PC-3 (cell line): ENCODE measurements at regions not wholly inside any gene's neighbourhood (a gene's known extent, or its start where the extent isn't known, plus 50 kb on each side); places are given as distances from the start of the nearest gene placed in this dataset.

Experiments used
- ATAC-seq: fragments of 200-7000 bp; cut with Tn5 transposase; 2 replicates; pipeline ENCODE4 v1.9.1; 2020; ENCODE audit warnings: mild to moderate bottlenecking, moderate library complexity
- BruUV-seq: library from RNA; stranded (reverse); fragments of 400-500 nt; replicated peaks from 2 replicates; lab custom pipeline; 2021; lab: Mats Ljungman, UMichigan
- CTCF ChIA-PET: fragments of 300-600 bp; sonication (Branson Sonifier 250); formaldehyde crosslinking; loops from one replicate; lab custom pipeline; 2022; ENCODE audit warnings: antibody characterized with exemption; lab: Charles Lee
- POLR2A ChIA-PET: fragments of 300-600 bp; sonication (Branson Sonifier 250); formaldehyde crosslinking; loops from one replicate; lab custom pipeline; 2022; ENCODE audit warnings: antibody characterized with exemption; ENCODE audit not compliant: unreplicated experiment; lab: Charles Lee
- DNase-seq: peaks from one replicate; pipeline ENCODE4 v3.0.0-alpha.2; 2015
- H2AFZ ChIP-seq: fragments of 300-600 bp; sonication (generic); 2 replicates; pipeline ENCODE4 v1.6.0; 2016; ENCODE audit warnings: antibody characterized with exemption, low read length
- H3F3A ChIP-seq: fragments of 300-600 bp; sonication (generic); one replicate; pipeline ENCODE4 v1.6.0; 2017; ENCODE audit warnings: antibody characterized with exemption, low read length, control low read depth, mild to moderate bottlenecking; ENCODE audit not compliant: unreplicated experiment
- H3K27ac ChIP-seq: fragments of 300-600 bp; sonication (generic); 2 replicates; pipeline ENCODE4 v1.5.1; 2016; ENCODE audit warnings: mild to moderate bottlenecking, low read length
- H3K27me3 ChIP-seq: fragments of 300-600 bp; sonication (generic); 2 replicates; pipeline ENCODE4 v1.6.1; 2016; ENCODE audit warnings: low read length, mixed read lengths
- H3K36me3 ChIP-seq: fragments of 300-600 bp; sonication (generic); 2 replicates; pipeline ENCODE4 v1.6.1; 2016; ENCODE audit warnings: low read depth, mixed run types, low read length, mixed read lengths
- H3K4me1 ChIP-seq: fragments of 300-600 bp; sonication (generic); 2 replicates; pipeline ENCODE4 v1.5.1; 2016; ENCODE audit warnings: low read length; ENCODE audit not compliant: insufficient read depth
- H3K4me2 ChIP-seq: fragments of 300-600 bp; sonication (generic); 2 replicates; pipeline ENCODE4 v1.6.0; 2016; ENCODE audit warnings: low read length
- H3K4me3 ChIP-seq: fragments of 300-600 bp; sonication (generic); 2 replicates; pipeline ENCODE4 v1.5.1; 2016; ENCODE audit warnings: mild to moderate bottlenecking, low read length, mixed read lengths
- H3K79me2 ChIP-seq: fragments of 300-600 bp; sonication (generic); 2 replicates; pipeline ENCODE4 v1.6.1; 2017; ENCODE audit warnings: low read length, mixed read lengths
- H3K9ac ChIP-seq: fragments of 300-600 bp; sonication (generic); 2 replicates; pipeline ENCODE4 v1.6.0; 2016; ENCODE audit warnings: mild to moderate bottlenecking, low read length
- H3K9me2 ChIP-seq: fragments of 300-600 bp; sonication (generic); replicated peaks from 2 replicates; pipeline ENCODE4 v1.6.1; 2016; ENCODE audit warnings: mixed run types, low read length, mixed read lengths
- H3K9me3 ChIP-seq: fragments of 300-600 bp; sonication (generic); 2 replicates; pipeline ENCODE4 v1.6.1; 2016; ENCODE audit warnings: low read length, mixed read lengths
- H4K20me1 ChIP-seq: fragments of 300-600 bp; sonication (generic); 2 replicates; pipeline ENCODE4 v1.6.1; 2016; ENCODE audit warnings: low read length, mixed read lengths
- CTCF ChIP-seq: fragments of 300-600 bp; sonication (generic); conservative IDR thresholded peaks from 2 replicates; pipeline ENCODE4 v1.5.1; 2017; ENCODE audit warnings: antibody characterized with exemption, low read depth, mild to moderate bottlenecking, low read length
- EZH2 ChIP-seq: fragments of 300-600 bp; sonication (generic); IDR thresholded peaks from one replicate; pipeline ENCODE4 v1.6.1; 2017; ENCODE audit warnings: antibody characterized with exemption, mild to moderate bottlenecking, low read length; ENCODE audit not compliant: unreplicated experiment
- EZH2phosphoT487 ChIP-seq: fragments of 300-600 bp; sonication (generic); IDR thresholded peaks from 2 replicates; pipeline ENCODE4 v1.6.1; 2018; ENCODE audit warnings: mild to moderate bottlenecking, antibody characterized with exemption, low read length, borderline replicate concordance
- intact Hi-C: fragments of 100-400 bp; cut with micrococcal nuclease; formaldehyde crosslinking; loops from 2 replicates; pipeline ENCODE4 v1.9.0; 2023

- Histone ChIP-seq H3K4me1 (no peaks in the 10 kb centered on the region), H3K27ac (no peak overlapping the region), H3K4me3 (no peak overlapping the region), H4K20me1 (no peaks in the 10 kb centered on the region), H3K79me2 (no peaks in the 10 kb centered on the region), H3F3A (no peaks in the 10 kb centered on the region), H3K36me3 (no peaks in the 10 kb centered on the region), H3K9ac (no peak overlapping the region), H3K9me3 (no peaks in the 10 kb centered on the region), H3K4me2 (no peak overlapping the region), H3K9me2 (no peaks in the 10 kb centered on the region), H3K27me3 (no peaks in the 10 kb centered on the region), H2AFZ (no peak overlapping the region)
- ChIA-PET CTCF (no interaction called here), POLR2A (no interaction called here)
- TF ChIP-seq EZH2: no peak
- TF ChIP-seq CTCF: no peak
- TF ChIP-seq EZH2phosphoT487: no peak
- no TSS peak for BruUV-seq
- DNase-seq: no peak
- ATAC-seq: no peak
- intact Hi-C loops: no loop called here
Observed at GRCh38 chr12:73301530-73301929, 1029.4 kb downstream of the TRHDE start.

GRCh38 chr12:73307260-73307659 is 1035.1 kb downstream of the TRHDE start:
- no peak overlapping the region for H3K27ac ChIP-seq
- ChIA-PET POLR2A (no interaction called here), CTCF (no interaction called here)
- H3K4me2 ChIP-seq: no peak overlapping the region
- H3F3A ChIP-seq: no peaks in the 10 kb centered on the region
- no peaks in the 10 kb centered on the region for H3K36me3 ChIP-seq
- H3K4me1 ChIP-seq: no peaks in the 10 kb centered on the region
- H3K9ac ChIP-seq: no peak overlapping the region
- H3K27me3 ChIP-seq: no peaks in the 10 kb centered on the region
- H3K9me2 ChIP-seq: no peaks in the 10 kb centered on the region
- no peak overlapping the region for H3K4me3 ChIP-seq
- DNase-seq (no peak), ATAC-seq (no peak)
- TF ChIP-seq EZH2 (no peak), EZH2phosphoT487 (no peak), CTCF (no peak)
- no peaks in the 10 kb centered on the region for H3K9me3 ChIP-seq
- intact Hi-C loops: no loop called here
- H2AFZ ChIP-seq: no peak overlapping the region
- no peaks in the 10 kb centered on the region for H3K79me2 ChIP-seq
- H4K20me1 ChIP-seq: no peaks in the 10 kb centered on the region
- BruUV-seq: no TSS peak

GRCh38 chr12:73308079-73308478 is 1035.9 kb downstream of the TRHDE start:
- Histone ChIP-seq H3K36me3 (no peaks in the 10 kb centered on the region), H3K4me2 (peak overlapping the region; percentile 35), H3K9me2 (no peaks in the 10 kb centered on the region), H3K27ac (no peak overlapping the region), H3K9me3 (no peaks in the 10 kb centered on the region), H3K27me3 (no peaks in the 10 kb centered on the region), H3K4me1 (no peaks in the 10 kb centered on the region), H4K20me1 (no peaks in the 10 kb centered on the region), H3K4me3 (no peak overlapping the region), H3K9ac (no peak overlapping the region), H3F3A (no peaks in the 10 kb centered on the region), H3K79me2 (no peaks in the 10 kb centered on the region), H2AFZ (no peak overlapping the region)
- ChIA-PET POLR2A (no interaction called here), CTCF (no interaction called here)
- no peak for DNase-seq
- TF ChIP-seq EZH2 (no peak), CTCF (no peak), EZH2phosphoT487 (no peak)
- intact Hi-C loops: no loop called here
- BruUV-seq: no TSS peak
- no peak for ATAC-seq
